AG08396 (cell line): ENCODE measurements at regions not wholly inside any gene's neighbourhood (a gene's known extent, or its start where the extent isn't known, plus 50 kb on each side); places are given as distances from the start of the nearest gene placed in this dataset.
A peak's percentile ranks its signal among the peaks of the same experiment; 100 is the strongest.
"Not testable (repeated sequence)": the region's sequence is repeated elsewhere in the genome, so short reads cannot be mapped to it uniquely, and the experiment has no call there.

ENCODE experiments used
- DNase-seq: peaks from one replicate; pipeline ENCODE4 v3.0.0; 2012; ENCODE audit warnings: low spot score, mixed read lengths

GRCh38 chr20:53800418-53800817, 206.8 kb upstream of the ZNF217 start:
- DNase-seq: no peak

- DNase-seq: no peak
Measured at GRCh38 chr20:53797085-53797484, 203.4 kb upstream of the ZNF217 start.

GRCh38 chr20:53795170-53795569, 201.5 kb upstream of the ZNF217 start:
- DNase-seq: no peak

GRCh38 chr20:53794529-53795115, 201.0 kb upstream of the ZNF217 start:
- DNase-seq: no peak

GRCh38 chr20:53793783-53794383, 200.2 kb upstream of the ZNF217 start:
- DNase-seq: no peak

- no peak for DNase-seq
Measured at GRCh38 chr20:53792946-53793536, 199.4 kb upstream of the ZNF217 start.

GRCh38 chr20:53789989-53790675, 196.5 kb upstream of the ZNF217 start:
- DNase-seq: no peak

GRCh38 chr20:53788253-53789022, 194.8 kb upstream of the ZNF217 start:
- no peak for DNase-seq

- DNase-seq: not testable (repeated sequence)
Measured at GRCh38 chr20:53787491-53787931, 193.9 kb upstream of the ZNF217 start.

GRCh38 chr20:53786445-53787267, 193.0 kb upstream of the ZNF217 start:
- DNase-seq: no peak

- no peak for DNase-seq
Measured at GRCh38 chr20:53786071-53786444, 192.4 kb upstream of the ZNF217 start.

GRCh38 chr20:53785320-53785719, 191.7 kb upstream of the ZNF217 start:
- no peak for DNase-seq

- DNase-seq: no peak
Measured at GRCh38 chr20:53783768-53784167, 190.1 kb upstream of the ZNF217 start.

GRCh38 chr20:53782612-53783246, 189.1 kb upstream of the ZNF217 start:
- DNase-seq: no peak

GRCh38 chr20:53779822-53780221, 186.2 kb upstream of the ZNF217 start:
- no peak for DNase-seq

- DNase-seq: no peak
Measured at GRCh38 chr20:53778736-53779135, 185.1 kb upstream of the ZNF217 start.

GRCh38 chr20:53778041-53778516, 184.4 kb upstream of the ZNF217 start:
- DNase-seq: no peak

GRCh38 chr20:53777402-53777801, 183.8 kb upstream of the ZNF217 start:
- not testable (repeated sequence) for DNase-seq

- no peak for DNase-seq
Measured at GRCh38 chr20:53776858-53777257, 183.2 kb upstream of the ZNF217 start.

GRCh38 chr20:53774461-53775203, 181.0 kb upstream of the ZNF217 start:
- peak; percentile 62 for DNase-seq
